Inflammatory macrophage treated with lipopolysaccharide for 1 hour (primary cell): ENCODE measurements at regions not wholly inside any gene's neighbourhood (a gene's known extent, or its start where the extent isn't known, plus 50 kb on each side); places are given as distances from the start of the nearest gene placed in this dataset.
"Not testable (repeated sequence)": the region's sequence is repeated elsewhere in the genome, so short reads cannot be mapped to it uniquely, and the experiment has no call there.

Experiments
- DNase-seq, 2 donors: peaks; one replicate each; pipeline ENCODE4 v3.0.0-alpha.2; 2020 to 2022

DNA sequence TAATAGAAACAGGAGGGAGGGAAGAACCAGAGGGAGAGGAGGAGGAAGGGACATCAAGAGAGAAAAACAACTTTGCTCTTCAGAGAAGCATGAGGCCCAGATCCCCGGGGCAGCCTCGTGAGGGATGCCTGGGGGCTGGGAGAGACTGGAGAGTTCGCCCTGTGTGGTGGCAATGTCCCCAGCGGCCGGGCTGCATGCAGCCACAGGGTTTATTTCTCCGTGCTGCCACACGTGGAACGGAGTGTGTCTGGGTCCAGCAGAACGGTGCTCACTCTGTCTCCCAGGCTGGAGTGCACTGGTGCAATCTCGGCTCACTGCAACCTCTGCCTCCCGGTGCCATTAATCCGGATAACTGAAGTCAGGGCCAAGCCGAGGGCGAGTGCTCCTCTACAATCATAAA lies 257.7 kb downstream of the ACTR3B start:
- no peak for DNase-seq

DNA sequence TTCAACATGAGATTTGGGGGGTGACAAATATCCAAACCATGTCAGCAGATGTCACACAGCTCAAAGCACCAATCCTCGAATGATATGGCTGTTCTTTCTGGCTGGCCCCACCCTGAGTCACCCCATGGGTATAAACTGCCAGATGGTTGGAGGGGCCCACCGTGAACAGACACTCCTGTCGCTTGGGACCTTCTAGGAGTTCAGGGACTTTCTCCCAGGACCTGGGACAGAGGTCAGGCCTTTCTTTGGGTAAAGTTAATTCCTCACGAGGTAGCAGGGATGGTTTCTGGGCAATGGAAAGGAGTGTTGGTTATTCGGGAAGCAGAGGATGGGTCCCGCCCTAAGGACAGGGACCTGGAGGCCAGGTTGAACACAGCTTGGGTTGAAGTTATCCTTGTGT lies 262.0 kb downstream of the ACTR3B start:
- no peak for DNase-seq

DNA sequence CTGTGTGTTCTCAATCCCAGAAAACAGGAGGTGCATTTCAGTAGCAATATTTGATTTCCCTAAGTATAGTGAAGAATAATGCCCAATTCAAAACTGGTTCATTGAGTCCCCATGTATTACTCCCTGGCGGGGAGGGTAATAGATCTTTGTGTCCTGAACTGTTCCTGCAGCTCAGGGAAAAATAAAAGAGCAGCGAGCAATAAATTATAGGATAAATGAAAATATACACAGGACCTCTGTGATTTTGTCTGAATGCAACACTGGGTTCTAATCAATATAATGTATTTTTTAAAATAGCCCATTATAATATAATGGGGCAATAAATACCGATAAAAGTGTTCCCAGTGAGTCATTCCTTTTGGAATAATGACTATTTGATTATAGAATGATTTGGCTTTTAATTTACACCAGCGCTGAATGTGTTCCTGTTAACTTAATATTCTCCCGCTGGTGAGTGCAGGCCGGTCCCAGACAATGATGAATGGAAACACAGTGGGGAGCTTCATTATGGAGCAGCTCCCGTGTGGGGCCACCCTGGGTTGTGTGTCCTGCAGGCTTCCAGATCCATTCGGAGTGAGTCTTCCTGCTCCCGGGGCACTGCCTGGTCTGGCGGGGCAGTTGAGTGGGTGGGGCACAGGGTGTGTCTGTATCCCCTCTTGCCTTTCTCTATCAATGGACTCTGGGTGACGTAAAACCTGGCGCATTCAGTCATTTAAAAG lies 263.1 kb downstream of the ACTR3B start:
- no peak for DNase-seq

DNA sequence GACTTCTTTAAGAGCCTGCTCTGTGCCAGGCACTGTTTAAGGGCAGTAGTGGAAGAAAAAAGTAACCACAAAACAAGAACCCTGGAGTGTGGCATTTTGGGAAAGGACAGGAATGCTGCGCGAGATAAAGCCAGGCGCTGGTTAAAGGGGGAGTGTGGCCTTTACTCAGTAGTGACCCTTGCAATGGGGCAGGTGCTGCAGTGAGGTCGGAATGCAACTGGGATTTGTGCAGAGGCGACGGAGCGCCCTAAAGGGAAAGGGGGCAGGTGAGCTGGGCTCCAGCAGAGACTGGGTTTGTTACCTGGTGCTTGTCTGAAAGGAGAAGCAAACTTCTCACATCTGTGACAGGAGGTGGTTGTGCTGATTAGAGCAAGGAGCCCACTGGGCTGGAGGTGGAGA lies 263.6 kb downstream of the ACTR3B start:
- DNase-seq = no peak

DNA sequence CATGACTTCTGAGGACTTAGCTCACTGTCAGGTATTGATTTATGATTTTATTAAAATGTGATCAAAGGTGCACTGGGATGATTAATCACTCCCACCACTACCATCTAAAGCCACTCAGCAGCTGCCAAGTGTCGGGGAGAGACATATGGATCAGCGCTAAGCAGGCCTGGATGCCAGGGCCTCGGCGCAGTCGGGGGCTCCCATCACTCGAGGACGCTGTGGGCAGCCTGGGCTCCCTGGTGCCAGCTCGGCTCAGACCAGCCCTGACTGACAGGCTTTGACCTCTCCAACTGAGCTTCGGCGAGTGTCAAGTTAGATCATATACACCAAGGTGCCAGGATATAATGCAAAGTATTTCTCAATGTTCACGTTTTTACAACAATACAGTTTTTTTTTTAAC lies 267.7 kb downstream of the ACTR3B start:
- DNase-seq = no peak

DNA sequence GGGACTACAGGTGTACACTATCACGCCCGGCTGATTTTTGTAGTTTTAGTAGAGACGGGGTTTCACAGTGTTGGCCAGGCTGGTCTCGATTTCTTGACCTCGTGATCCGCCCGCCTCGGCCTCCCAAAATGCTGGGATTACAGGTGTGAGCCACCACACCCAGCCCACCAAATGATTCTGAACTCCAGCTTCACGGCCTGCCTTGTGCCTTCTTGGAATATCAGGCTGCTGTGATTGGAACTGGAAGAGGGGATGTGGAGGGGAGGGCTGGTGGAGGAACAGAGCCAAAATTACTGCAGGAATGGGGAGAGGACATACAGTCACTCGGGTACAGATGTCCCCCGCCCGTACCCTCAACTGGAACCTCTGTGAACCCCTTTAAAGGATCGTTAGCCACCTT lies 268.4 kb downstream of the ACTR3B start:
- no peak for DNase-seq

DNA sequence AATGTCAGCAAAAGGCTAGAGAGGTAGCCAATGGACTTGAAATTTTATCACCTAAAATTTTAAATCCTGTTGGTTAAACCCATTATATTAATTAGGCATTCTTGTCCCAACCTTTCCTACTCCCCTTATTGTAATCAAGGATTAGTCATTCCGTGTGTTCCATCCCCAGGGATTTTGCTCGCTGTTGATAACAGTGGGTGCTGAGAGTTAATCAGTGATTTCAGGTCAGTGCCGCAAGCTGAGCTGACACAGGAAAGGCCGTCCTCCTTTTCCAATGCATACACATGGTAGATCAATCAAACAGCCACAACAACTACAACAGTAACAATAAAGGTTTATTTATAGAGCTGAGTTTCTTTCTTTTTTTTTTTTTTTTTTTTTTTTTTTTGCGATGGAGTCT lies 271.4 kb downstream of the ACTR3B start:
- DNase-seq = no peak

DNA sequence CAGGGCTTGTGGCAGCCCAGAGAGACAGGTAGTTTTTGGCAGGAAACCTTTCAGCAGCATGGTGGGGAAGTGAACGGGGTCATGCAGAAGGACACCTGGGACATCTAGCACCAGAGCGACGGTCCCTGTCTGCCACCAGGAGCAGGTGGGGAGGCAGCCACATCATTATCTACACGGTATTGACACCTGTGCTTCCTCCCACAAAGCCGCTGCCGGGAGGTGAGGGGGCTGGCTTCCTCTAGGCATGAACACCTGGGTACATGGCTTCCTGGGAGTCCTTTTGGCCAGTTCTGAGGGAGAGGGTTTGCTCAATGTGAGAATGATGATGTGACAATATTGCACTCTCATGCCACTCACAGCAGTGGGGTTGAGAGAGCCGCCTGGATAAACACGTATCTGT lies 275.2 kb downstream of the ACTR3B start:
- no peak for DNase-seq

DNA sequence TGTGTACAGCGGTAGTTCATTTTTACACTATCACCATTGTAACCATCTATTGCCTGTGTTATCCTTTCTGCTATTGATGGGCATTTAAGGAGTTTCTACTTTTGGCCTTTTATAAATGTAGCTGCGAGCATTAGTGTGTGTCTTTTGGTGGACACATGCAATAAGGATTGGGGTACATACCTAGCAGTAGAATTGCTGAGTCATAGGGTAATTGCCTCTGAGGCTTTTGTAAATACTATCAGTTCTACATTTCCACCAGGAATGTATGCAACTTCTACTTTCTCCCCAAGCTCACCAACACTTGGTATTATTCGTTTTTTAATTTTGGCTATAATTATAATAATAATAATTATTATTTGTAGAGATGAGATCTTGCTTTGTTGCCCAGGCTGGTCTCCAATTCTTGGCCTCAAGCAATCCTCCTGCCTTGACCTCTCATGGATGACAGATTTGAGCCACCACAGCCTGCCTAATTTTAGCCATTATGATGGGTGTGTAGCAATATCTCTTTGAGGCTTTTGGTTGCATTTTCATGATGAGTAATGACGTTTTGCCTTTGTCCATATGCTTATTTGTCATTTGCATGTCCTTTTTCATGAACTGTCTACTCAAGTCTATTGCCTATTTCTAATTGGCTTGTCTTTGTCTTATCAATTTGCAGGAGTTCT lies 277.0 kb downstream of the ACTR3B start:
- DNase-seq = no peak

DNA sequence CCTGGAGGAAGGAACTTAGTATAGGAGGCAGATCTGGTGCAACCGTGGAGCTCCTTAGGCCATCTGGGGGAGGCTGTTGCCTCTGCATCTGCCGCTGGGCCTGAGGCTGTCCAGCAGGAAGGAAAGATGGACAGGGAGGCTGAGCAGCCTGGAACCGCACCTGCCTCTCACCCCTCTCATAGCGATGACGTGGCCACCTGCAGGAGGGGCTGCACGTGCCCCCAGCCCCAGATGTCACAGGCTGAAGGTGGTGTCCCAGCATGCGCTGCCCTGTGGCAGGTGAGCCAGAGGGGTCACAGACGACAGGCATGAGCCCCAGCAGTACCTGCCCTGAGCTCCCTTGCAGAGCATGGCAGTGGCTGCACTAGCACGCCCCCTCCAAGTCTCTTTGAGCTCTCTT lies 283.9 kb downstream of the ACTR3B start:
- no peak for DNase-seq

DNA sequence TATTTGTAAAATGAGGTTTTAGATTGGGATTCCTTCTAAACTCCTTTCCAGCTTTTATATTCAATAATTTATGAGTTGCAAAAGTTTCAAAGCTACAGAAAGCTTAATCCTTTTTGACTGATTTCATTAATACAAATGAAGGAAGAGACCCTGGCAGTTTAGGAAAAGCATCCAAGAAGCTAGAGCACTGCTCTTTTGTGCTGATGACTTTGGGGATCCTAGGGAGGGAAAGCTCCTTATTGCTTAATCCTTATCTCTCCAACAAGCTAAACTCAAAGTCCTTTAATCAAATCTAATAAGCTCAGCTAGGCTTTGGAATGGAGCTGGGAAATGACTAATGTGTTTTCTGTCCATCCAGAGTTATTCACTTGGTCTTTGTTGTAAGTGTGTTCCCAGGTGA lies 285.4 kb downstream of the ACTR3B start:
- DNase-seq = no peak

DNA sequence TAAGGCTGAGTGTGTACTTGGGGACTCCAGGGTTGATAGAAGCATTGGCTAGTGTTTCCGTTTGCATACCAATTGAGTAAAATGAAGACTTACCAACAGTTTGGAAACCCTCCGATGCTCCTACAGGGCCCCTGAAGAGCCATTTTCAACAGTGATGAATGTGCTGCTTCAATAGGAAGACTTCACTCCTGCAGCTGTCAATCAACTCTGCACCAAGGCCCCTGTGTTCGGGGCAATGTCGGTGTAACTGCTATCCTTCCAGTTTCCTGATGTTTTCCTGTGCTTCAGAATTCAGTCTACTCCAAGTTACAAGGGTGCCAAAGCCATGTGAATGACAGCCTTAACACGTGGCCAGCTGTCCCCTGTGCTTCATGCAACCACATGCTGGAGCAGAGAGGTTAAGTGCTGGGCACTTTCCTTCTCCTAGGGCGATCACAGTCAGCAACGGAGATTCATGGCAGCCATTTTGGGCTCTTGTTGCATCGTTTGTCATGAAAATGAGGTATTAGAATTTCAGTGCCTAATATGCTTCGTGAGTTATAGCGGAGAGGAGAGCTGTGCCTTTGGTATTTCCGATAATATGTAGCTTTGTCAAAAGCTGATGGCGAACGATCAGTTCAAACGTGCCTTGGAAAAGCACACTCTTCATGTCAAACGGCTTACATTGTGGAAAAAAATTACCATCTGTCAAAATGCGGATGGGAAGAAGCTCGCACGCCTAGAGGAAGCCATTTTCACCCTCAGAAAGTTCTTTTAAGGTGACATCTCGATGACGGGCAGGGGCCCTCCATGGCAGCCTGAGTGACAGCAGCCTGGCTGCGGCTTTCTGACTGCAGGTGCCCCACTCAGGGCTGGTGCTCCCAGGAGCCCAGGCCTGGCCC lies 287.8 kb downstream of the ACTR3B start:
- DNase-seq = no peak

DNA sequence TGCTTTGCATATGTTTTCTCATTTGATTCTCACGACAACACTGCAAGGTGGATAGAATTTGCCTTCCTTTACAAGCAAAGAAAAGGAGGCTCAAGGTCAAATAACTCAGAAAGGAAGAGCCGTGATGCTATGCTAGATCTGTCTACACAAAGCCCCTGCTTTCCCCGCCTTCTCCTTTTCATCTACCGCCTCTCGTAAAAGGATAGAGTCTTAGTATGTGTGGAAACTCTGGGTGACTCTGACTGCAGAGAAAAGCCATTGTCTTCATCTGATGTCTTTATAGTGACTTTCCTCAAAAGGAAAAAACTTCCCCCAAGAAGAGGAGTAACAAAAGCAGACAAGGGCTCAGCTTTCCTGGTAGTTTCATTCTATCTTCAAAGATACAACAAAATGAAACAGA lies 292.7 kb downstream of the ACTR3B start:
- DNase-seq = no peak

DNA sequence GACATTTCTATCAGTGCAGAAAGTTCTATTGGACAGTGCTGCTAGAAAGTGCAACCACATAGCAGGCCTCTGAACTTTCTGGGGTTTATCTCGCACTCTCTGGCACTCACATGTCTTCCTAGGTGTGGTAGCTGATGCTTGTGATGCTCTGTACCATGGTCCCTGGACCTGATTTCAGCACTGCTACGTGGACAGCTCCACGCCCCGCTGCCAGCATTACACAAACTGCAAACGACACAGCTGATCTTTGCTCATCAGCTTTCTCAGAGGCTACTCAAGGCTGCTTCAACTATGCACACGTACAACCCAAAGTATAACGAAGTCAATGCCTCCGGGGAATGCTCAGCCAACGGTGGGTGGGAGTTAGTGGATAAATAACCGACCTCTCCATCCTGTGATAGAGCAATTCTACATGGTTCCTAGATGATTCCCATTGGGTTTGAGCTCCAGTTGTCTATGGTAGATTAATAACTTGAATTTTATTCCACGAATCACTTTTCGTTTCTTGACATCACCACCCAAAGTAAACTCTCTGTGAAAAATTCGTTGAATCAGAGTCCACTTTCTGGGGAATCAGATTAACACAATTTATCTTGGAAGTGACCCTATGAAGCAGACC lies 302.5 kb downstream of the ACTR3B start:
- no peak for DNase-seq

DNA sequence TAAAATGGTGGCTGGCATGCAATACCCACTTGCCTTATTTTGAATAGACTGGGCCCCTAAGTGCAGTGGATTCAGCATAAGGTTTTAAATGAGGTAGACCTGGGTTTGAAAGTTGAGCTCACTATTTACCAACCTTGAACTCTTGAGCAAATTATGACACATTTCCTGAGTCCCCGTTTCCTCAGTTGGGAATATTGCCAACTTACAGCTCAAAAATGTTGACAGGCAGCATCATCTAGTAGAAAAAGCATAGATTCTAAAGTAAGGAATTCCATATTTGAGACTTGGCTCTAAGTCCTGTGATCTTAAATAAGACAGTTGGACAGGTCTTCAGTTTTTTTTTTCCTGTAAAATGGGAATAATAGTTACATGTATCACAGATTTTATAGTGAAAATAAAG lies 305.5 kb downstream of the ACTR3B start:
- DNase-seq = no peak

DNA sequence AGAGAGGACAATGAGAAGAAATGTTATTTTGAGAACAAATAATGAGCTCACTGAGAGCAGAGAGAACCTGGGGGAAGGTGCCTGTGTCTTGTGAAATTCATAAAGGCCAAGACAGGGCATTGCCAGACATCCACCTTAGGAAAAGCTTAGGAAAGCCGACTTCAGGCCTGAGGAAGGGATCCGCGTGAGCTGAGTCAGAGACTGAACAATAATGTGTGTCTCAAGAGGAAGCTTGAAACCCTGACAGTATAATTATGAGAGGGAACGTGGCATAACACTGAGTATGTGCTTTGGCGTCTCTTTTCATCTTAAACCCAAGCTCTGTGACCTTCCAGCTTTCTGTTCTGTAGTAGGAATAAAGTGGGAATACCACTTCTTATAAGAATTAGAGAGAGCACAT lies 307.2 kb downstream of the ACTR3B start:
- no peak for DNase-seq

DNA sequence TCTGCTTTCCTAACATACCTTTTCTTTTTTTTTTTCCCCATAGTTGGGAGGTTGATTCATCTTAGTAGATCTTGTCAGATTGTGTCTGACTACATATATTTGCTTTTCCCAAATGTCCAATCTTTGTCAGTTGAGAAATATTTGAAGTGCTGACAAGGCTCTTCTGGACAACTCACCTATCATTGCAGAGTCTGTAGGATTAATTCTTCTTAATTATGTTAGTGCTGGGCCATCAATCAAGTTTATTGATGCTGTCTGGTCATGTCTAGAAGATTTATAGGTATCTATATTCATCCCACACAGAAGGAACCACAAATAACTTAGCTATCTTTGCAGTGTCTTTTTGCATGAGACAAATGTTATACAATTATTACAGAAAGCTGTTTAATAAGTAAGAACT lies 310.6 kb downstream of the ACTR3B start:
- DNase-seq = no peak

DNA sequence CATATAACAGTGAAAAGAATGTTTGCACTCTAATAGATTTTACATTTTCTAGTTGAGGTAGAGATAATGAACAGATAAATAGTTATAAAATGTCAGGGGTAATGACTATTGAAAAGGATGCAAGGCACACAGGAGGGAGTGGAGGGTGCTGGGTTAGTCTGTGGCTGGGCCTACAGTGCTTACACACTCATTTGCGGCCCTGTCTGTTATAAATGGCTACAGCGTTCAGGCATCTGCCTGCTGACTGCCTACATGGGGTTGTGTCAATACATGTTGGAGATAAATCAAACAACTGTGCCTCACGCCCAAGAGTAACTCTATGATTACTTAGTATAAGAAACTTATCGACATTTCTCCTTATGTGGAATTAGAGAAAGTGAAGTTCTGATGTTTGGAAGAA lies 313.3 kb downstream of the ACTR3B start:
- no peak for DNase-seq

DNA sequence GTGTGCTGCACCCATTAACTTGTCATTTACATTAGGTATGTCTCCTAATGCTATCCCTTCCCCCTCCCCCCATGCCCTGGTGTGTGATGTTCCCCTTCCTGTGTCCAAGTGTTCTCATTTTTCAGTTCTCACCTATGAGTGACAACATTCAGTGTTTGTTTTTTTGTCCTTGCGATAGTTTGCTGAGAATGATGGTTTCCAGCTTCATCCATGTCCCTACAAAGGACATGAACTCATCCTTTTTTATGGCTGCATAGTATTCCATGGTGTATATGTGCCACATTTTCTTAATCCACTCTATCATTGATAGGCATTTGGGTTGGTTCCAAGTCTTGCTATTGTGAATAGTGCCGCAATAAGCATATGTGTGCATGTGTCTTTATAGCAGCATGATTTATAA lies 316.7 kb downstream of the ACTR3B start:
- not testable (repeated sequence) for DNase-seq

DNA sequence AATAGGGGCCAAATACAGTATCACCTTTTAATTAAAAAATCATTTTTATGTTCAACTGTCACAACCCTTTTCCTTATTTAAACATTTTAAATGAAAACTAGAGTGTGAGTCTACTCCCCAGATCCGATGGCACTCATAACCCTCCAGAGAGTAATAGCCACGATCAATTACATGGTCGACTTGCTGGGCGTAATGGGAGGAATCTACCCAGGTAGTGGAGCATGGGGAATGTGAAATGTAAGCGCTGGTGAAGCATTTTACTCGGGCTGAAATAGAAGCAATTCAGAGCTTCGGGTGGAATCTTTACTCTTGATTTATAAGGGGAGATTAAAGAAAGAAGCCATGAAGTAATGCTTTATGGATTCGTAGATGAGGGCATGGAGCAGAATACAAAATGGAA lies 321.9 kb downstream of the ACTR3B start:
- no peak for DNase-seq

DNA sequence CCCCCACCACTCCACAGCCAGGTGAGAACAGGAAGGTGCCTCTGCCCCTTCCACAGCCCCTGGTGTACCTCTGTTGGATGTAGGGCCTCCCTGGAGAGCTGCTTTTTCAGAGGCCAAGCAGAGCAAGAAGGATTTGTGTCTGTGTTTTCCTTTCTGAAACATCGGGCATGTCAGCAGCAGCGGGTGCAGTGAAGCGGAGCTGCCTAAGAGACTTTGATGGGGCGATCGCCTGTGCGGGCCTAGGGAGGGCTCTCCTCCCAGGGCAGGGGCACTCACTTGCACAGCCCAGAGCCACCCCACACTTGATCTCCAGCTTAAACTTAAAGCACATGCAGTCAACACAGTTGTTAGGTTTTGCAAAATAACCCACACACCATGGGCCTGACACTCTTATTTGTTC lies 324.7 kb downstream of the ACTR3B start:
- DNase-seq = no peak

DNA sequence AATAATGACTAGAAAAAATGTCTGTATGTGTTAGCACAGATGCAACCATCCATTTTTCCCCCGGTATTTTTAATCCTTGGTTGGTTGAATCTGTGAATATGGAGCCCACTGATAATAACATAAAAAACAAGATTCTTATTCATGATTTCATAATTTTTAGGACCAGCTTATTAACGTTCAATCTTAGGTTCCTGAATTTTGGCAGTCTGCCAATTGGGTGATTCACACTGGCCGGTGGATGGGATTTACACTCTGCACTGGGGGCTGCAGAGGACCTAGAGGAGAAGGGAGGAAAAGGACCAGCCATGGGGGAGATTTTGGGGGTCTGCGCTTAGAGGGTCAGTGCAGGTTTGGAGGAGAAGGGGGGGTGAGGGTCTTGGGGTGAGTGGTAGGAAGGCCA lies 327.9 kb downstream of the ACTR3B start:
- DNase-seq = no peak

DNA sequence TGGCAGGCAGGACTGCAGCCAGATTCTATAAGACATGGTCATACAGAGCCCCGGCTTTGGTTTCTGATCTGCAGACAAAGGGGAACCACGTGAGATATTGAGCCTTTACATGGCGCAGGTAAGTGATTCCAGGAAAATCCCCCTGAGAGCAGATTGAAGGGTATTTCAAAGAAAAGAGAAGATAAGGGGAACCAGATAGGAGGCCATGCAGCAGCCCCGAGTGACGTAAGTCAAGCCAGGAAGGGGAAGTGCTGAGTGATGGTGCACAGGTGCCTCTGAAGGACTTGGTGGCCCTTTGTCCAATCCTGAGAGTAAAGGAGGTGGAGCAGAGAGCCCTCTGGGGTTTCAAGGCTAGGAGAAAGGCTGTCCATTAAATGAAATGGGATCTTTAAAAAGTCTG lies 329.0 kb downstream of the ACTR3B start:
- no peak for DNase-seq

DNA sequence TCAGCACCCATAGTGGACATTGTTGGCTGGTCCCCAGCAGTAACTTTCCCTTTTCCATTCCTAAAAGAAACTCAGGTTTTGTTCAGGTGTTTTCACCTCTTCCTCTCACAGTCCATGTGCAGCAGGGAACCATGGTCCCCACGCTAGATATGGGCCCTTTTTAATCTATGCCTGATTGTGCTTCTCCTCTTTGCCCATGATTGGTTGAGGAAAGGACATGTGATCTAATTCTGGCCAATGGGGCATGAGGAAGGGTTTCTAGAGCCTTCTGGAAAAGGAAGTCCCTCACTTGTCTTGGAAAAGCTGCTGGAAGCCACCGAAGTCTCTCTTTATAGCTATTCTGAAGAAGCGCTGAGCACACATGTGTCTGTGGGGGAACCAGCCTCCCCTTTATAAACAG lies 330.7 kb downstream of the ACTR3B start:
- no peak for DNase-seq
